ENCODE measurements at regions not wholly inside any gene's neighbourhood (a gene's known extent, or its start where the extent isn't known, plus 50 kb on each side); places are given as distances from the start of the nearest gene placed in this dataset.
A peak's percentile ranks its signal among the peaks of the same experiment; 100 is the strongest.
"Not testable (repeated sequence)": the region's sequence is repeated elsewhere in the genome, so short reads cannot be mapped to it uniquely, and the experiment has no call there.

- Histone ChIP-seq H3K36me3 (ENCODE audit: low read length) (no peaks in the 10 kb centered on the region), H3K27me3 (ENCODE audit: low read length) (no peaks in the 10 kb centered on the region), H3K9me3 (ENCODE audit: insufficient read depth, low read length) (no peaks in the 10 kb centered on the region), H4K20me1 (ENCODE audit: low read depth, low read length) (no peaks in the 10 kb centered on the region), H3K27ac (ENCODE audit: low read depth, low read length) (no peak overlapping the region), H3K4me2 (ENCODE audit: low read depth, low read length, poor library complexity, severe bottlenecking) (no peak overlapping the region), H3K9me2 (replicated peaks; ENCODE audit: insufficient read depth, low read length) (no peaks in the 10 kb centered on the region), H3K9ac (ENCODE audit: low read length) (no peak overlapping the region), H3K4me3 (ENCODE audit: insufficient read depth, low read length, poor library complexity, severe bottlenecking) (no peak overlapping the region), H3F3A (ENCODE audit: insufficient read depth) (no peaks in the 10 kb centered on the region), H3K79me2 (ENCODE audit: insufficient read depth, low read length) (no peaks in the 10 kb centered on the region), H2AFZ (ENCODE audit: low read depth, low read length, severe bottlenecking) (peak overlapping the region; percentile 35)
- no peak for TF ChIP-seq CTCF (IDR thresholded peaks at IDR 0.05; ENCODE audit: insufficient read depth, low read length, poor library complexity, severe bottlenecking)
- TF ChIP-seq EZH2phosphoT487 (conservative IDR thresholded peaks at IDR 0.05; ENCODE audit: low read length): no peak
These were observed 120.8 kb upstream of the PCDH20 start for GRCh38 chr13:61536433-61536832.

GRCh38 chr13:61531383-61532065 is 115.9 kb upstream of the PCDH20 start:
- H3K4me2 ChIP-seq (ENCODE audit: low read depth, low read length, poor library complexity, severe bottlenecking): peak overlapping the region; percentile 9
- H3K4me3 ChIP-seq (ENCODE audit: insufficient read depth, low read length, poor library complexity, severe bottlenecking): no peak overlapping the region
- H3K36me3 ChIP-seq (ENCODE audit: low read length): no peaks in the 10 kb centered on the region
- no peak overlapping the region for H3K9ac ChIP-seq (ENCODE audit: low read length)
- no peaks in the 10 kb centered on the region for H3K27me3 ChIP-seq (ENCODE audit: low read length)
- no peaks in the 10 kb centered on the region for H3K79me2 ChIP-seq (ENCODE audit: insufficient read depth, low read length)
- H3K27ac ChIP-seq (ENCODE audit: low read depth, low read length): peak overlapping the region; percentile 23; the same call in 1 of the 2 replicates
- no peaks in the 10 kb centered on the region for H3K9me2 ChIP-seq (replicated peaks; ENCODE audit: insufficient read depth, low read length)
- H2AFZ ChIP-seq (ENCODE audit: low read depth, low read length, severe bottlenecking): peak overlapping the region; percentile 44
- no peak for TF ChIP-seq CTCF (IDR thresholded peaks at IDR 0.05; ENCODE audit: insufficient read depth, low read length, poor library complexity, severe bottlenecking)
- TF ChIP-seq EZH2phosphoT487 (conservative IDR thresholded peaks at IDR 0.05; ENCODE audit: low read length): no peak
- H4K20me1 ChIP-seq (ENCODE audit: low read depth, low read length): no peaks in the 10 kb centered on the region
- H3K9me3 ChIP-seq (ENCODE audit: insufficient read depth, low read length): no peaks in the 10 kb centered on the region
- no peaks in the 10 kb centered on the region for H3F3A ChIP-seq (ENCODE audit: insufficient read depth)

- not testable (repeated sequence) for H3K9ac ChIP-seq (ENCODE audit: low read length); H3K4me3 ChIP-seq (ENCODE audit: insufficient read depth, low read length, poor library complexity, severe bottlenecking); H2AFZ ChIP-seq (ENCODE audit: low read depth, low read length, severe bottlenecking); H3K9me2 ChIP-seq (replicated peaks; ENCODE audit: insufficient read depth, low read length); H3K36me3 ChIP-seq (ENCODE audit: low read length); H3K27me3 ChIP-seq (ENCODE audit: low read length); H4K20me1 ChIP-seq (ENCODE audit: low read depth, low read length); H3K4me2 ChIP-seq (ENCODE audit: low read depth, low read length, poor library complexity, severe bottlenecking); H3K79me2 ChIP-seq (ENCODE audit: insufficient read depth, low read length); H3F3A ChIP-seq (ENCODE audit: insufficient read depth); H3K27ac ChIP-seq (ENCODE audit: low read depth, low read length); H3K9me3 ChIP-seq (ENCODE audit: insufficient read depth, low read length)
These were observed 103.6 kb upstream of the PCDH20 start for GRCh38 chr13:61519214-61519613.

- no peaks in the 10 kb centered on the region for H4K20me1 ChIP-seq (ENCODE audit: low read depth, low read length)
- H3K79me2 ChIP-seq (ENCODE audit: insufficient read depth, low read length): no peaks in the 10 kb centered on the region
- no peaks in the 10 kb centered on the region for H3K27me3 ChIP-seq (ENCODE audit: low read length)
- no peak overlapping the region for H3K27ac ChIP-seq (ENCODE audit: low read depth, low read length)
- no peak for TF ChIP-seq CTCF (IDR thresholded peaks at IDR 0.05; ENCODE audit: insufficient read depth, low read length, poor library complexity, severe bottlenecking)
- TF ChIP-seq EZH2phosphoT487 (conservative IDR thresholded peaks at IDR 0.05; ENCODE audit: low read length): no peak
- H3F3A ChIP-seq (ENCODE audit: insufficient read depth): no peaks in the 10 kb centered on the region
- H2AFZ ChIP-seq (ENCODE audit: low read depth, low read length, severe bottlenecking): no peak overlapping the region
- H3K36me3 ChIP-seq (ENCODE audit: low read length): no peaks in the 10 kb centered on the region
- no peak overlapping the region for H3K4me2 ChIP-seq (ENCODE audit: low read depth, low read length, poor library complexity, severe bottlenecking)
- H3K9me3 ChIP-seq (ENCODE audit: insufficient read depth, low read length): peaks cover 12% of the 10 kb centered on the region; the same call in 1 of the 2 replicates
- H3K9ac ChIP-seq (ENCODE audit: low read length): no peak overlapping the region
- no peaks in the 10 kb centered on the region for H3K9me2 ChIP-seq (replicated peaks; ENCODE audit: insufficient read depth, low read length)
- no peak overlapping the region for H3K4me3 ChIP-seq (ENCODE audit: insufficient read depth, low read length, poor library complexity, severe bottlenecking)
These were observed 93.3 kb upstream of the PCDH20 start for GRCh38 chr13:61508936-61509335.

Measured in SU-DHL-6 (cell line).